IPS DF 6.9 (cell line): ENCODE measurements at regions not wholly inside any gene's neighbourhood (a gene's known extent, or its start where the extent isn't known, plus 50 kb on each side); places are given as distances from the start of the nearest gene placed in this dataset.

ENCODE experiments used
- DNase-seq: peaks from one replicate; pipeline ENCODE4 v3.0.0-alpha.2; 2013; ENCODE audit warnings: low read depth, low spot score
- H3K27ac ChIP-seq: one replicate; pipeline ENCODE4 v1.5.1; 2013; ENCODE audit warnings: low read length, control low read depth
- H3K27me3 ChIP-seq: 2 replicates; pipeline ENCODE4 v1.6.1; 2013; ENCODE audit warnings: mild to moderate bottlenecking, low read length; ENCODE audit not compliant: control insufficient read depth, insufficient read depth
- H3K36me3 ChIP-seq: 2 replicates; pipeline ENCODE4 v1.6.1; 2013; ENCODE audit warnings: low read length; ENCODE audit not compliant: control insufficient read depth, insufficient read depth
- H3K4me1 ChIP-seq: 2 replicates; pipeline ENCODE4 v1.6.1; 2013; ENCODE audit warnings: low read length; ENCODE audit not compliant: control insufficient read depth, insufficient read depth
- H3K4me3 ChIP-seq: 2 replicates; pipeline ENCODE4 v1.5.1; 2013; ENCODE audit warnings: mild to moderate bottlenecking, low read length
- H3K9me3 ChIP-seq: 2 replicates; pipeline ENCODE4 v1.6.1; 2013; ENCODE audit warnings: low read length, inconsistent platforms; ENCODE audit not compliant: control insufficient read depth, insufficient read depth
- WGBS: extraction: QIAGEN DNeasy Blood & Tissue Kit; methylation state at CpG from one replicate; pipeline ENCODE4 v1.1.7; 2013; ENCODE audit warnings: mixed read lengths, missing lambda C conversion rate; ENCODE audit not compliant: insufficient read length, insufficient coverage; 5-methylcytosine and 5-hydroxymethylcytosine counted together

DNA sequence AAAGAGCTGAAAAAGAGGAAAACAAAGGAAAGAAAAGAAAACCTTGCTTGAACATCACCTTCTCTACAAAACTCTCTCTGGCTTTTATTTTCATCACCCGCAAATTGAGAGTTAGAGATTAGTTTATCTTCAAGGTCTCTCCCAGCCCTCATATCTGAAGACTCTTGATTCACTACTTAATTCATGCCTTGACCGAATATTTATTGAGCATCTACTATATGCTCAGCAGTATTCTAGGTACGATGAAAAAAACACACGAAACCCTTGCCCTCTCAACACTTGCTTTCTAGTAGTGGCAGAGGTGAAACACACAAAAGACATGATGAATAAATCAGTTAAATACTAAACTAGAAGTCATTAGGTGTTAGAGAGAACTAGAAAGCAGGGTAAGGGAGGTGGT, 150.6 kb upstream of the CADM1 start:
- Histone ChIP-seq H3K27me3 (peaks cover 5% of the 10 kb centered on the region), H3K4me3 (no peak overlapping the region), H3K4me1 (peaks cover 3% of the 10 kb centered on the region; the same call in 1 of the 2 replicates), H3K36me3 (no peaks in the 10 kb centered on the region), H3K9me3 (no peaks in the 10 kb centered on the region), H3K27ac (no peak overlapping the region)
- WGBS, result no CpG with 5 or more reads among the region's 4 CpGs
- DNase-seq, result no peak

DNA sequence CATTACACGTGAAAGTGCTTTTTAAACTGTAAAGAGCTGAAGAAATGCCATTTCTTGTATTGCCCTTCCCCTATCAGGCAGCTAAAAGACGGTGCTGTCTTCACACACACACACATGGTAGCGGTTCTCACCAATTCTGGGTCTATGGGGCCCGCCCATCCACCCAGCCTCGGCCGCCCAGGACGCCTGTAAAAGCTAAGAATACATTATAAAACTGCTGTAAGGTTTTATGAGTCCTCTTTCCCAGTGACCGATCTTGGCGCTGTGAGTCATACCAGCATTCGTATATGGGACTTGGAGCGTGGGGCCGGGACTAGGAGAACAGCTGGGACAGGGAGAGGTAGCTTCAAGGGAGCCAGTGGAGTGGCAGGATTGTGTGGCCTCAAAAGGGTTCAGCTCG, 149.7 kb upstream of the CADM1 start:
- WGBS, result no CpG with 5 or more reads among the region's 13 CpGs
- H3K27ac ChIP-seq, result no peak overlapping the region
- no peak overlapping the region for H3K4me3 ChIP-seq
- H3K9me3 ChIP-seq, result no peaks in the 10 kb centered on the region
- H3K4me1 ChIP-seq, result peaks cover 3% of the 10 kb centered on the region; the same call in 1 of the 2 replicates
- H3K27me3 ChIP-seq, result peaks cover 2% of the 10 kb centered on the region; the same call in 1 of the 2 replicates
- DNase-seq, result no peak
- H3K36me3 ChIP-seq, result no peaks in the 10 kb centered on the region

DNA sequence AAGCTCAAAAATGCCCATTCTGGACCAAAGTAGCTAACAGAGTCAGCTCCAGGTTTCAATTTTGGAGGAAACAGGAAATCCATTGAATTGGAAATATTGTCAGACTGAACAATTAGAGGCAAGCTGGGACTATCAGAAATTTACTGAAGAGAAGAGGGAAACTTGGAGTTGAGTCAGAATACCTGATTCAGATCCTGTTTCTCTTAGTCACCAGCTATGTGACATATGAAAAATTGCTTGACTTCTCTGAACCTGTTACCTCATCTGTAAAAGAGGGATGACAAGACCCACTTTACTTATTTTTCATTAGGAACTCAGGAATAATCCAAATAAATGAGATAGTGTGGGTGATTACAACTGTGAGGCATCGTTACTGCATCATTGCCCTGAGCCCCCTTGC, 148.9 kb upstream of the CADM1 start:
- no peak overlapping the region for H3K27ac ChIP-seq
- WGBS, result no CpG with 5 or more reads among the region's 1 CpG
- H3K36me3 ChIP-seq, result no peaks in the 10 kb centered on the region
- no peak overlapping the region for H3K4me3 ChIP-seq
- peaks cover 3% of the 10 kb centered on the region; the same call in 1 of the 2 replicates for H3K4me1 ChIP-seq
- H3K9me3 ChIP-seq, result no peaks in the 10 kb centered on the region
- DNase-seq, result no peak
- H3K27me3 ChIP-seq, result no peaks in the 10 kb centered on the region

DNA sequence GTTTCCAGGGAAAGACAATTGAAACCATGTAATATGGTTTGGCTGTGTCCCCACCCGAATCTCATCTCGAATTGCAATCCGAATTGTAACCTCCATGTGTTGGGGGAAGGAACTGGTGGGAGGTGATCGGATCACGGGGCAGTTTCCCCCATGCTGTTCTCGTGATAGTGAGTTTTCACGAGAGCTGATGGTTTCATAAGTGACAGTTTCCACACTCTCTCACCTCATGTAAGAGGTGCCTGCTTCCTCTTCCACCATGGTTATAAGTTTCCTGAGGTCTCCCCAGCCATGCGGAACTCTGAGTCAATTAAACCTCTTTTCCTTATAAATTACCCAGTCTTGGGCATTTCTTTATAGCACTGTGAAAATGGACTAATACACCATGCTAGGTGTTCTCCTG, 148.3 kb upstream of the CADM1 start:
- DNase-seq, result no peak
- H3K9me3 ChIP-seq, result no peaks in the 10 kb centered on the region
- no peaks in the 10 kb centered on the region for H3K27me3 ChIP-seq
- no peak overlapping the region for H3K4me3 ChIP-seq
- peaks cover 3% of the 10 kb centered on the region; the same call in 1 of the 2 replicates for H3K4me1 ChIP-seq
- H3K36me3 ChIP-seq, result no peaks in the 10 kb centered on the region
- no peak overlapping the region for H3K27ac ChIP-seq
- WGBS, result no CpG with 5 or more reads among the region's 8 CpGs

DNA sequence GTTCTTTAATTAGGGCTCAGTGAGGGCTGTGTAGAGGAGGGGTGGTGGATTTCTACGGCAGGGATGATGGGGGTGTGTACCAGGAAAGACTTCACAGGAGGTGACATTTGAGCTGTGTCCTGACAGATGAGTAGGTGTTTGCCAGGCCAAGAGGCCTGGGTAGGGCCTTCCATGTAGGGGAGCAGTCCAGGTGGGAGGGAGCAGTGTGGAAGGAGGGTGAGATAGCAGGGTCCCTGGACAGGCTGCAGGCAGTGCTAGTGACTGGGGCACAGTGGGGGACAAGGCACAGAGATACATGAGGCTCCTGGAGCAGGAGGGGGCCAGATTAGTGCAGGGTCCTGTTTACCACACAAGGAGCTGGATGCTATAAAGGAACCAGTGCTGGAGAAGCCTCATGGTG, 147.9 kb upstream of the CADM1 start:
- no CpG with 5 or more reads among the region's 1 CpG for WGBS
- no peaks in the 10 kb centered on the region for H3K27me3 ChIP-seq
- no peak for DNase-seq
- no peaks in the 10 kb centered on the region for H3K9me3 ChIP-seq
- H3K4me1 ChIP-seq, result peaks cover 3% of the 10 kb centered on the region; the same call in 1 of the 2 replicates
- no peaks in the 10 kb centered on the region for H3K36me3 ChIP-seq
- no peak overlapping the region for H3K4me3 ChIP-seq
- H3K27ac ChIP-seq, result no peak overlapping the region

DNA sequence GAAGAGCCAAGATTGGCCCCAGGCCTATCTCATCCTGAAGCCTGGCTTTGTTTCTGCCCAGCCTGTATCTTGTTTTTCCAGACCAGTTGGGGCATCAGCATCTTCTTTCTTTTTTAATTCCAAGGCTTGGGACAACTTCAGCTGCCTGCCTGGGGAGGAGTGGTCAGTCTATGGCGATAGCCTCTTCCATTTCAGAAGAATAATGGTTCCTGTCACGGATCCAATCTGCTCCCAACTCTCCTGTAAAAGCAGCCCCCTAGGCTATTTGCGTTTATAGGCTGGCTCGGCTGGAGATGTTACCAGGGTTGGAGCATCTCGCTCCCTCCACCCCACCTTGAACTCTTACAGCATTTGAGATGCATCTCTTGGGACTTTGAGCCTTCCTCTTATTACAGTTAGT, 145.2 kb upstream of the CADM1 start:
- WGBS, result no CpG with 5 or more reads among the region's 5 CpGs
- no peaks in the 10 kb centered on the region for H3K27me3 ChIP-seq
- H3K27ac ChIP-seq, result no peak overlapping the region
- no peak for DNase-seq
- no peaks in the 10 kb centered on the region for H3K36me3 ChIP-seq
- no peak overlapping the region for H3K4me3 ChIP-seq
- H3K4me1 ChIP-seq, result peaks cover 6% of the 10 kb centered on the region
- no peaks in the 10 kb centered on the region for H3K9me3 ChIP-seq

DNA sequence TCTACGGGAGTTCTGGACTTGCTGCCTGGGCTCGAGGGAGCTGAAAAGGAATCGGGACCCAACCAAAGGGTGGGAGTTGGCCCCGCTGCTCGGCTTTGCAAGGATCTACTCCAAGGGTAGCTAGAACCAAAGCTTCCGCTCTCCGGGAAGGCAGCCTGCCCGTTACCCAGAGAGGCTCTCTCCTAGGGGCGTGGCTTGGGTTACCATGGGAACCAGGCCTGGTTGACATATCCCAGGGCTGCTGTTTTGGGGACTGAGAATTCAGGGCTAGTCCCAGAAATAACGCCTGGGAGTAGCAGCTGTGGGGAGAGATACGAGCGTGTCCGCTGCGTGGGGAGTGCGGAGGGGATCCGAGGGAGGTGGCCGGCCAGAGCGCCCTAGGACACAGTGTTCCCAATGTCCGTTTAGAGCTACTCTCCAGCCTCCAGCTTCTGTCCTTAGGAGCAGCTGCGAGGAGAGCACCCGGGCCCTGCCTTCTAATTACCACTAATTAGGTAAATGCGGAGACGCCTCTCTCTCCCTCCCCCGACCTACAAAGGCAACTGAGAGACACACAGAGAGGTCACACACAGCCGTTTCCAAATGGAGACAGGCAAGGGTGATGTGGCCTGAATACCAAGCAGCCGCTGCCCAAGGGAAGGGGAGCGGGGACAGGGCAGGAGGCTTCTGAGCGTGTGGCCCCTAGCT, 141.6 kb upstream of the CADM1 start:
- Histone ChIP-seq H3K36me3 (no peaks in the 10 kb centered on the region), H3K27me3 (no peaks in the 10 kb centered on the region), H3K4me1 (peaks cover 3% of the 10 kb centered on the region; the same call in 1 of the 2 replicates), H3K4me3 (no peak overlapping the region), H3K27ac (no peak overlapping the region), H3K9me3 (no peaks in the 10 kb centered on the region)
- WGBS, result no CpG with 5 or more reads among the region's 28 CpGs
- DNase-seq, result no peak

DNA sequence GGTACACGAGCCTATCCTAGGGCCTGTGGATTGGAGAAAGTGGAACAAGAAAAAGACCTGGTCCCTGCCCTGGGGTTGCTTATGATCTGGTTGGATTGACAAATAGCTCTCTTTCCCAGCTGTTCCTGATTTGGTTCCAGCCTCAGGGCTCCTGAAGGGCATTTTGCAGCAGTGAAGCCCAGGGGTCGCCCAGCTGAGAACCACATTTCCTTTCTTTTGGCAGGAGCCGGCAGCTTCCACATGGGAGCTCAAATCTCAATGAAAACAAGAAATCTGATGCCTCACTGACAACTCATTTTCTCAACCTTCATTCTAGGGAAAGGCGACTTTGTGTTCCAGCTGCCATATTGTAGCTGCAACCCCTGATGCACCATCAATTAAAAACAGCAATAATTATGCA, 140.6 kb upstream of the CADM1 start:
- Histone ChIP-seq H3K4me3 (no peak overlapping the region), H3K4me1 (peaks cover 3% of the 10 kb centered on the region; the same call in 1 of the 2 replicates), H3K27ac (no peak overlapping the region), H3K36me3 (no peaks in the 10 kb centered on the region), H3K9me3 (no peaks in the 10 kb centered on the region), H3K27me3 (no peaks in the 10 kb centered on the region)
- no CpG with 5 or more reads among the region's 4 CpGs for WGBS
- no peak for DNase-seq

DNA sequence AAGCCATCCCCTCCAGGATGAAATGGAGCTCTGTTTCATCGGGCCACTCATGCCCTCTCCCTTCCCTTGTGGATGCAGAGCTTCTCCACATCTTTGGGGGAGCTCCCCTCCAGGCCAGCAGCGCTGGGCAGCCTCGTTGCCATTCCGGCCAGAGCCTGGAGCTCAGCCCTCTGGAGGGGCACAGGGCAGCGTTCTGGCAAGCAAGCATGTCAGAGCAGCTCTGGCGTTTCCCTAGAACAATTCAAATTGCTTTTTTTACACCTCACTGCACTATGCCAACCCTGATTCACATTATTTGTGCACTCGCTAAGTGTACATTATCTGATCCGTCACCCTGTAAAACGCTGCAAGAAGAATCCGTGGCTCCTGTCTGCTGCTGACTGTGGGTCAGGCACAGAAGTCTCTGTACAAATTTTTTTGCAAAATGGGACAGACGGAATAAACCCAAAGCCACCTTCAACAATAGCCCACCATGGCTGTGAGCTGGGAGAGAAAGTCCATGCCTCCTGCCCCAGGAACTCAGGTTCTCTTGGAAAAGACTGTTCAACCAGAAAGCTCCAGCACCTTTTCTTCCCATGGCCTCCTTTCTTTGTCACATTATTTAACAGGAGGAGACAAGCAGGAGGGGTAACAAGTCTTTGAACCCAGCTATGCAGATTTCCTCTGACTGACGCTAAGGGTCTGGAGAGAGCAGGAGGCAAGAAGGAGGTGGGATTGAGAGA, 139.5 kb upstream of the CADM1 start:
- H3K4me3 ChIP-seq, result no peak overlapping the region
- H3K9me3 ChIP-seq, result no peaks in the 10 kb centered on the region
- no peak overlapping the region for H3K27ac ChIP-seq
- no CpG with 5 or more reads among the region's 12 CpGs for WGBS
- H3K27me3 ChIP-seq, result no peaks in the 10 kb centered on the region
- DNase-seq, result no peak
- H3K36me3 ChIP-seq, result no peaks in the 10 kb centered on the region
- peaks cover 3% of the 10 kb centered on the region; the same call in 1 of the 2 replicates for H3K4me1 ChIP-seq

DNA sequence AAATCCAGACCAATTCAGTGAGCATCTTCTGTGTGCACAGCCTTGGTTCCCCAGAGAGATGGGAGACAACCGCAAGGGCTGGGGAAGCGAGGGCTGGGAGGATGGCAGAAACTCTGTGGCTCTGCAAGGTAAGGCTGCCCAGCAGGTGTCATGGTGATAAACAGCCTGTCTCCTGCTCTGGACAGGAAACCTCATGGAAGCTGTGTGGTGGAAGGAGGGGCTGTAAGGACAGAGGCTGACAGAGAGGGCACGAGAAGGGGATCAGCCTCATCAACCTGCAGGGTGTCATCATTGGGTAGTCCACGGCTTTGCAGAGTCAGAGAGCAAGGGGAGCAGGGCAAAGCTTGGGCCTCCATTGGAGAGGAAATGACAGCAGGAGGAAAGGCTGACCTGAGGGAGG, 138.4 kb upstream of the CADM1 start:
- H3K4me3 ChIP-seq, result no peak overlapping the region
- DNase-seq, result no peak

More for the DNA sequence above, 138.4 kb upstream of the CADM1 start:
- WGBS, result no CpG with 5 or more reads among the region's 4 CpGs
- Histone ChIP-seq H3K27me3 (no peaks in the 10 kb centered on the region), H3K9me3 (no peaks in the 10 kb centered on the region), H3K27ac (no peak overlapping the region), H3K36me3 (no peaks in the 10 kb centered on the region), H3K4me1 (peaks cover 3% of the 10 kb centered on the region; the same call in 1 of the 2 replicates)
